H1 (cell line): ENCODE measurements at regions not wholly inside any gene's neighbourhood (a gene's known extent, or its start where the extent isn't known, plus 50 kb on each side); places are given as distances from the start of the nearest gene placed in this dataset.

Source experiments
- ATF2 ChIP-seq: IDR thresholded peaks from 2 replicates; pipeline ENCODE4 v1.6.1; 2012; ENCODE audit warnings: low read length, inconsistent platforms
- ATF3 ChIP-seq: IDR thresholded peaks from 2 replicates; pipeline ENCODE4 v1.6.1; 2011; ENCODE audit warnings: low read depth, mild to moderate bottlenecking, low read length; ENCODE audit not compliant: insufficient read depth
- CTCF ChIP-seq, 3 experiments: IDR thresholded peaks; 1 replicate in 2 of 3; 2 replicates in 1 of 3; pipeline versions ENCODE4 v1.5.1 to v1.6.1; 2011; ENCODE audit warnings: low read length in 3 of 3, mild to moderate bottlenecking in 3 of 3, inconsistent platforms in 2 of 3, low read depth in 1 of 3, moderate library complexity in 1 of 3; ENCODE audit not compliant: insufficient read depth in 1 of 3; ENCODE audit errors: control extremely low read depth in 1 of 3
- EGR1 ChIP-seq: IDR thresholded peaks from 2 replicates; pipeline ENCODE4 v1.6.1; 2011; ENCODE audit warnings: low read depth, low read length, borderline replicate concordance
- EZH2 ChIP-seq: fragments of 200-600 bp; sonication (generic); IDR thresholded peaks from 2 replicates; pipeline ENCODE4 v1.7.1; 2012; ENCODE audit warnings: low read depth, mild to moderate bottlenecking, moderate library complexity, low read length, inconsistent platforms; ENCODE audit not compliant: severe bottlenecking
- GABPA ChIP-seq: IDR thresholded peaks from 2 replicates; pipeline ENCODE4 v1.6.1; 2011; ENCODE audit warnings: mild to moderate bottlenecking, low read length, moderate library complexity, borderline replicate concordance; ENCODE audit not compliant: insufficient read depth
- POLR2A ChIP-seq, 2 experiments: IDR thresholded peaks; 1 replicate in 1 of 2; 2 replicates in 1 of 2; pipeline ENCODE4 v1.6.1; 2011; ENCODE audit warnings: low read depth in 2 of 2, low read length in 2 of 2, mild to moderate bottlenecking in 2 of 2; ENCODE audit errors: control extremely low read depth in 1 of 2
- RFX5 ChIP-seq: IDR thresholded peaks from 2 replicates; pipeline ENCODE4 v1.6.1; 2011; ENCODE audit warnings: low read depth, low read length, improper control_type of control experiment, borderline replicate concordance

GRCh38 chr10:53713431-53713830, 940.8 kb upstream of the MBL2 start:
- TF ChIP-seq CTCF (IDR thresholded peaks at IDR 0.05; ENCODE audit: control extremely low read depth in 1 of 3, insufficient read depth in 1 of 3, low read depth in 1 of 3, low read length in 3 of 3) (no peak), RFX5 (no peak), EGR1 (no peak), GABPA (no peak), EZH2 (no peak), ATF3 (no peak), POLR2A (IDR thresholded peaks at IDR 0.05; ENCODE audit: control extremely low read depth in 1 of 2, low read depth in 2 of 2, low read length in 2 of 2) (no peak), ATF2 (no peak)
